GM12892 (cell line): ENCODE measurements at regions not wholly inside any gene's neighbourhood (a gene's known extent, or its start where the extent isn't known, plus 50 kb on each side); places are given as distances from the start of the nearest gene placed in this dataset.

Experiments used
- DNase-seq: peaks from one replicate; pipeline ENCODE4 v3.0.0; 2011; ENCODE audit not compliant: insufficient read length
- FAIRE-seq: peaks from 2 replicates; lab custom pipeline; 2011; peaks lifted over from hg19 to GRCh38; lab: Jason Lieb, UNC
- POLR2A ChIP-seq: IDR thresholded peaks from 2 replicates; pipeline ENCODE4 v1.6.1; 2011; ENCODE audit warnings: low read depth, low read length, control low read depth
- POLR2AphosphoS5 ChIP-seq: IDR thresholded peaks from 2 replicates; pipeline ENCODE4 v1.6.1; 2011; ENCODE audit warnings: low read depth, low read length, control low read depth
- TAF1 ChIP-seq: IDR thresholded peaks from 2 replicates; pipeline ENCODE4 v1.6.1; 2011; ENCODE audit warnings: low read depth, mild to moderate bottlenecking, control low read depth, low read length, borderline replicate concordance

DNA sequence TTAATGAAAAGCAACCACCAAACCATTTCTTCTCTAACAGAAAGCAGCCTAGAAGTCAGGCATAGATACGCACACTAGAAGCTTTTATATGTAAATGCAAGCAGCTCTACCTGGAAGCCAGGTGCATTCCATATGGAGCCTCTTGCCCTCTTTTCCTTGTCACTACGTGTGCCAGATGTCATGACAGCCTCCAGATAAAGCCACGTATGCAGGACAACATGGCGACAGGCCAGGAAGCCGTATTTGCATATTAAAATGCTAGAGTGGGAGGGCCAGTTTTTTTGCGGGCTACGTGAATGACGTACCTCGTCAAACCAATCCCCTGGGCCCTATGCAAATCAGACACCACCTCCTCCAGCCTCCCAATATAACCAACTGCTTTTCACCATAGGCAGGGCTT lies 308.1 kb upstream of the SPTLC3 start:
- FAIRE-seq (no peak), DNase-seq (no peak)
- TF ChIP-seq POLR2AphosphoS5, result no peak
- no peak for TF ChIP-seq TAF1
- TF ChIP-seq POLR2A, result no peak

DNA sequence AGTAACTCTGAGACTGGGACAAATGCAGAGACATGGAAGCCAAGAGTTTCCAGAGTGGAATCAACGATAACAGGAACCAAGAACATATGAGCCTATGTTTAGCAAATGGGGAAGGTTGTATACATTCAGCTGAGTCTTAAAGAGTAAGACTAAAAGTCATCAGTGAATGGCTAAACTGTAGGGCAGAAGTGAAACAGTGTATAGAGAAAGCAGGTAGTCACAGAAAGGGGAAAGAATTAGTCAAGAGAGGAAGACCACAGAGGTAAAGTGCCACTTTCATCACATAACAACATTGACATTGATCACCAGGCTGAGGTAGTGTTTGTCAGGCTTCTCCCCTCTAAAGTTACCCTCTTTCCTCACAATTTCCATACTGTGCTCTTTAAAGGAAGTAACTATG lies 306.5 kb upstream of the SPTLC3 start:
- no peak for TF ChIP-seq POLR2A
- no peak for TF ChIP-seq POLR2AphosphoS5
- no peak for TF ChIP-seq TAF1
- FAIRE-seq (no peak), DNase-seq (no peak)

DNA sequence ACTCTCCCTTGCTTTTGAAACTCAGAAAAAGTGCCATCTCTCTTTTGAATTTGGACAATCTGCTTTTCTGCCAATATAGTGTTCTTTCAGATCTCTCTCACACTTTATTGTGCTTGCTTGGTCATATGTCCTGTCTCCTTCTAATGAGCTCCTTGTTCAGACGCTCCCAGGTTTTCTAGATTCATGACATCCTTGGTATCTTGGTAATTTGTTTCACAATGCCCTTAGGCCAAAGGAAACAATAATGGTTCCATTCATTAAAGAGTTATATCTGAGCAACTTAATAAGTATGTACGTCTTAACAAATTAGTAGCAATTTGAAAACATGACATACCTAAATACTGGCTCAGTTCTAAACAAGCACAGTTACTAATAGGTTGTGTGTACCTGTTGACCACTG lies 293.4 kb upstream of the SPTLC3 start:
- no peak for TF ChIP-seq POLR2AphosphoS5
- no peak for TF ChIP-seq TAF1
- TF ChIP-seq POLR2A, result no peak
- FAIRE-seq (no peak), DNase-seq (no peak)

DNA sequence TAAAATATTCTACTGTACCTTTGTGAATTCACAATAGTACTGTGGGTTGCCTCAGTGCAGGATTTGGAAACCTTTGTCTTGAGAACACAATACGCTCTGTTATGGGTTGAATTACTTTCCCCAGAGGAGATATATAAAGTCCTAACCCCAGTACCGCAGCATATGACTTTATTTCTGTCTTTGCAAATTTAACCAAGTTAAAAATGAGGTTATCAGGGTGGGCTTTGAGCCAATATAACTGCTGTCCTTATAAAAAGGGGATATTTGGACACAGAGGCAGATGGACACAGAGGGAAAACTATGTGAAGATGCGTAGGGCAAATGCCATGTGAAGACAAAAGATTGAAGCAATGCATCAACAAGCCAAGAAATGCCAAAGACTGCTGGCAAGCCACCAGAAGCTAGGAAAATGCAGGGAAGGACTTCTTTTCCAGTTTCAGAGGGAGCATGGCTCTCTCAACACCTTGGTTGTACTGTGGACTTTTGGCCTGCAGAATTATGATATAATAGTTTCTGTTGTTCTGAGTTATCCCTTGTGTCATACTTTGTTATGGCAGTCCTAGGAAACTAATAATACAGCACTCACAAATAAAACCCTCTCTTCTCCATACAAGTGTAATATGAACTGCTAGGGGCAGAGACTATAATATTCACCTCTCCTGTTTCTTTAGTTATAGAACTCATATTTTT lies 292.6 kb upstream of the SPTLC3 start:
- no peak for FAIRE-seq
- TF ChIP-seq POLR2A, result no peak
- TF ChIP-seq POLR2AphosphoS5, result no peak
- TF ChIP-seq TAF1, result no peak
- no peak for DNase-seq

DNA sequence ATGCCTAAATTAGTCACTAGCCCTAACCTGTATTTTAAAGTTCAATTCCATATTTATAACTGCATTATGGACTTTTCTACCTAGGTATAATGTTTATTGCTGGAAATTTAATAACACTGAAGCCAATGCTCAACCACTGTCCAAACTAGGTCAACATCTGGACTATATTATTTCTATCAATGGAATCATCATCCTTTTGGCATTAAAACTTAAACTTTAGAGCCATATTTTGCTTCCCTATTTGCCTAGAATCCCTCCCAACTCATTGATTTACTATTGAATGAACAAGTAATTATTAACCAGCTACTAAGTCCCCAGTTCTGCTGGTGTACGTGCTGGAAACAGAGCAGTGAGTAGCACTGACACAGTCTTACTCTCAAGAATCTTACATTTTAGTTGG lies 291.7 kb upstream of the SPTLC3 start:
- TF ChIP-seq POLR2AphosphoS5 (no peak), POLR2A (no peak), TAF1 (no peak)
- FAIRE-seq, result no peak
- DNase-seq, result no peak

DNA sequence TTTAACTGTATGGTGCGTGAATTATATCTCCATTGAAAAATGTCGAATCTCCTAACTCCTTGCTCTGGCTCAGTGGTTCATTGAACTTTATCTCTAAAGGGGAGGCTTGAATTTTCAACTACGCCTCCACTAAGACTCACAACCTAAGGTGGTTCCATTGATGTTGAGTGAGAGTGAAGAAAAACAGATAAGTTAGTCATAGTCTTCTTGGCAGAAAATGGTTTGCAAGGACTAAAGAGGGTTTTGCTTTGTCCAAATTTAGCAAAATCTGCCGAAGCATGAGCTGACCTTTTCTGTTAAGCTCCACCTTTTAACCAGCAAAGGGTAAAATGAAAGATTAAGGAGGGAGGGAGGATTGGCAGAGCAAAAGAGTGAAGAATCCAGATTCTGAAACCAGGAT lies 290.2 kb upstream of the SPTLC3 start:
- DNase-seq (no peak), FAIRE-seq (no peak)
- TF ChIP-seq POLR2A (no peak), POLR2AphosphoS5 (no peak), TAF1 (no peak)

DNA sequence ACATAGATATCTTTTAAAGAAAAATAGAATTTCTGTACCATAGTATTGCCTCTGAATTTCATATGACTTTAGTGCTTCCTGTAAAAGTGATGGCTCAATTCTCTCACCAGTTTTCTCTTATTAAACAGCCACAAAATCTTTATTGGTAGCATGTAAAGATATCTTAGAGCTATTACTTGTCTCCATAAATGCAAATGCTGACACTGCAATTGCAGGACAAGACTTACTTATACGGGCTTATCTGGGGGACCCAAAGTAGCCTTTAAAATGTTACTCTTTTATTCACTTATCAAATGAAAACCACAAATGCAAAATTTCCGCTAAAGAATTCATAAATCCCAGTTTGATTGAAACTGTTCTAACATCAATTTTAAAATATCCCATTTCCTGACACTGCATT lies 287.1 kb upstream of the SPTLC3 start:
- no peak for FAIRE-seq

DNA sequence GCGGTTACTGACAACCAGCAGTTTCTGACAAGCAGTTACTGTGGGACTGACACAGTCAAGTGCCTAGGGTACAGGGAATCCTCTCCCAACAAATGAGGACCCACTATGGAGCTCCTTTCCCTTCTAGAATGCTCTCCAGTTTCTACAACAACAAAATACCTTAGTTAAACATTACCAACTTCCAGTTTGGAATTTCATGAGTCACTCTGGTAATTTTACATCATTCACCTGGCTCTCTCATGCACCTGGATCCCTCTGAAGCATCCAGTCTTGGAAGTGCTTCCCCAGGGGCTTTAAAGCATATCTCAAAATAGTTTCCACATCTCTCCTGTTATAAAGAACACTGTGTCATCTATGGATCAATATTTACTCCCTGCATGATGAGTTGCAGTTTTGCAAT lies 286.7 kb upstream of the SPTLC3 start:
- no peak for FAIRE-seq
- TF ChIP-seq TAF1 (no peak), POLR2AphosphoS5 (no peak), POLR2A (no peak)
- no peak for DNase-seq

More for the DNA sequence above, 287.1 kb upstream of the SPTLC3 start:
- DNase-seq, result no peak
- no peak for TF ChIP-seq POLR2AphosphoS5

DNA sequence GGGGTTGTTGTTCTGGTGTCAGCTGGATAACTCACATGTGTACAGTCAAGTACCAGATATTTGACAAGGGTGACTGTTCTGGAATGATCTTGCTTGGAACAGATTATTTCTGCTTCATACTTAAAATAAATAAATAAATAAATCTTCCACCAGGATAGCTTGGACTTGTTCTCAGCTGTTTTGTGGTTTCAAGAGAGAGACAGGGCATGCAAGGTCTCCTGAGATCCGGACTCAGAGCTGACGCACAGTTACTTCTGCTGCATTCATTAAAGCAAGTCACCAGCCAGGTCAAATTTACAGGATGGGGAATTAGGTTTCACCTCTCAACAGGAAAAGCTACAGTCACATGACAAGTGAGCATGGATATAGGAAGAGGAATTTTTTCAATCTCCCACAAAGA lies 285.0 kb upstream of the SPTLC3 start:
- TF ChIP-seq TAF1 (no peak), POLR2A (no peak), POLR2AphosphoS5 (no peak)
- DNase-seq (no peak), FAIRE-seq (no peak)

DNA sequence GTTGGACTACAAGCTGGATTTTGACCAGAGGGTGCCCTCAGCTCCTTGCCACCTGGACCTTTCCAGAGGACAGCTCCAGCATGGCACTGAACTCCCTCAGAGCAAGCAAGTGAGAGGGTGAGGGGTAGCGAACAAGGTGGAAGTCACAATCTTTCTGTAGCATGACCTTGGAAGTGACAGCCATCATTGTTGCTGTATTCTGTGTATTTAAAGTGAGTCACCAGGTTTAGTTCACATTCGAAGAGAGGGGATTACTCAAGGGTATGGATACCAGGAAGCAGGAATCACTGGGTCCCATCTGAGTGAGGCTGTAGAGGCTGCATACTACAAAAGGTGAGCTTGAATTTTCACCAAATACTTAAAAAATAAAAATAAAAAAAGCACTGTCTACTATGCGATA lies 280.0 kb upstream of the SPTLC3 start:
- TF ChIP-seq TAF1 (no peak), POLR2A (no peak), POLR2AphosphoS5 (no peak)
- no peak for FAIRE-seq
- no peak for DNase-seq

DNA sequence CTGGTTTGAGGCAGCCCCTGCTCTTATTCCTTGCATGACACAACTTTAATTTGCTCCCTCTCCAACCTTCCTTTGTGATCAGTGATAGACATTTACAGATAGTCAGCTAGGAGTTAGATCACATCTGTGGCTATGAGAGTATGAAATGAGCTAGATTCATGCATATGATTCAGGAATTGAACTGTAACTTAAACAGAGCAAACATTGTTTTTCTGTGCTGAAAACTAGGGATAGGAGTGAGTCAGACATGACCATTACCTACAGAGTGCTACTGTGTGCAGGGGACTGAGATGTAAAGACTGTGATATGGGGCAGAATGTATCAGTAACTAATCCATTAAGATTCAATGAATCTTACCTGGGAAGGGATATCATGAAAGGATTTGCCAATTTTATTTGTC lies 279.4 kb upstream of the SPTLC3 start:
- TF ChIP-seq POLR2AphosphoS5 (no peak), POLR2A (no peak), TAF1 (no peak)
- FAIRE-seq (no peak), DNase-seq (no peak)

DNA sequence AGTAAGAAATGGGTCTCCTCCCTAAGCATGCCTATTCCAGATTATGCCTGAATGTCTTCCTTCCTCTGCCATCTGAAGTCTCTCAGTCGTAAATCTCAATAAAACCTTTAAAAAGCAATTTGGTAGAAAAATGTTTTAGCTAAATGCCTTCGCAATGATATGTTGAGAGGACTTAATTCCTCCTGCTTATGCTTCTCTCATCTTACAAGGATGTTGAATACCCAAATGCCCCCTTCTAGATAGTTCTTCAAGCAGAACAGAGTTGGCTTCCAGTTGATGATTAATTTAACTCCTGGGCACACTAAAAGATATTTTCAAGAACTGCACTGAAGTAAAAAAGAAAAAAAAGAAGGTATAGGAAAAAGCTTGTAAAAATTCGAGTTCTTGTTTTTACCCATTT lies 275.0 kb upstream of the SPTLC3 start:
- FAIRE-seq, result no peak
- no peak for DNase-seq
- no peak for TF ChIP-seq POLR2AphosphoS5
- TF ChIP-seq POLR2A, result no peak
- TF ChIP-seq TAF1, result no peak
